Esophagus squamous epithelium (tissue), 4 donors: ENCODE measurements at regions not wholly inside any gene's neighbourhood (a gene's known extent, or its start where the extent isn't known, plus 50 kb on each side); places are given as distances from the start of the nearest gene placed in this dataset.

ENCODE experiments used
- CTCF ChIP-seq, 6 experiments: fragments of 450-650 bp in 4 of 6; fragments of 200-600 bp in 2 of 6; sonication (generic) in 2 of 6; IDR thresholded peaks; one replicate each; pipeline ENCODE4 v1.5.1; 2016 to 2019; ENCODE audit warnings: antibody characterized with exemption in 6 of 6, mild to moderate bottlenecking in 4 of 6, moderate library complexity in 4 of 6
- POLR2A ChIP-seq, 4 donors: fragments of 450-650 bp; IDR thresholded peaks; one replicate each; pipeline ENCODE4 v1.6.1; 2017; ENCODE audit warnings: antibody characterized with exemption in 4 of 4, mild to moderate bottlenecking in 4 of 4, moderate library complexity in 3 of 4

DNA sequence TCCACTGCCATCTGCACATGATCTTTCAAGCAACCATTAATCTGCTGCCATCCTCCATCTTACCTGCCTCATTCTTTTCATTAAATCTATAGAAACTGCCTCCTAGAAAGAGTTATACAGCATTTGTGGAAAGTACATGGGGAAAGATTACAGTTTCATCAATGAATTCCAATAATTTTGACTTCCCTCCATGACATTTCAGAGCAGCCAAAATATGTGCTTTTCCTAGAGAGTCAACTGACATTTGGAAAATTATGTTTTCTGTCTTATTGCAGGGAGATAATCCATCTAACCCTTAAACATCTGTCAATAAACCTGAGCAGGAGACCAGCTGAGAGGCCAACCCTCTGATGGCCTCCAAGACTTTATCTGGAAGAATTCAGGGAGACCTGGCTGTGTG lies 147.0 kb upstream of the CDH5 start:
- TF ChIP-seq CTCF (IDR thresholded peaks at IDR 0.05): no peak
- TF ChIP-seq POLR2A (IDR thresholded peaks at IDR 0.05): no peak
